GM12891 (cell line): ENCODE measurements at regions not wholly inside any gene's neighbourhood (a gene's known extent, or its start where the extent isn't known, plus 50 kb on each side); places are given as distances from the start of the nearest gene placed in this dataset.

Source experiments
- PAX5 ChIP-seq: IDR thresholded peaks from 2 replicates; pipeline ENCODE4 v1.6.1; 2011; ENCODE audit warnings: low read length, moderate library complexity, mild to moderate bottlenecking; ENCODE audit not compliant: insufficient read depth, severe bottlenecking
- POLR2A ChIP-seq: IDR thresholded peaks from 2 replicates; pipeline ENCODE4 v1.6.1; 2011; ENCODE audit warnings: low read depth, low read length, control low read depth
- POLR2AphosphoS5 ChIP-seq: IDR thresholded peaks from 2 replicates; pipeline ENCODE4 v1.6.1; 2011; ENCODE audit warnings: low read depth, low read length, control low read depth
- POU2F2 ChIP-seq: IDR thresholded peaks from 2 replicates; pipeline ENCODE4 v1.6.1; 2011; ENCODE audit warnings: low read depth, mild to moderate bottlenecking, control low read depth, low read length, moderate library complexity
- SPI1 ChIP-seq: IDR thresholded peaks from 2 replicates; pipeline ENCODE4 v1.6.1; 2011; ENCODE audit warnings: low read depth, low read length, control low read depth
- TAF1 ChIP-seq: IDR thresholded peaks from 2 replicates; pipeline ENCODE4 v1.6.1; 2011; ENCODE audit warnings: low read depth, low read length, control low read depth

- TF ChIP-seq TAF1 (no peak), POLR2A (no peak), POLR2AphosphoS5 (no peak), POU2F2 (no peak), SPI1 (no peak), PAX5 (no peak)
Measured at GRCh38 chr1:221016751-221017150, 137.5 kb downstream of the HLX start.
